Neural progenitor cell (in vitro differentiated cells): ENCODE measurements at regions not wholly inside any gene's neighbourhood (a gene's known extent, or its start where the extent isn't known, plus 50 kb on each side); places are given as distances from the start of the nearest gene placed in this dataset.

Source experiments
- CTCF ChIP-seq: fragments of 200-600 bp; sonication (generic); IDR thresholded peaks from 2 replicates; pipeline ENCODE4 v1.5.1; 2017; ENCODE audit warnings: antibody characterized with exemption, mild to moderate bottlenecking
- EZH2 ChIP-seq: fragments of 200-600 bp; sonication (generic); IDR thresholded peaks from 2 replicates; pipeline ENCODE4 v1.6.1; 2017; ENCODE audit warnings: antibody characterized with exemption, mild to moderate bottlenecking, moderate library complexity

GRCh38 chr2:201538025-201538424 is 86.5 kb downstream of the STRADB start:
- TF ChIP-seq CTCF (no peak), EZH2 (no peak)
